GM19025 (cell line): ENCODE measurements at regions not wholly inside any gene's neighbourhood (a gene's known extent, or its start where the extent isn't known, plus 50 kb on each side); places are given as distances from the start of the nearest gene placed in this dataset.
A peak's percentile ranks its signal among the peaks of the same experiment; 100 is the strongest.
"Not testable (repeated sequence)": the region's sequence is repeated elsewhere in the genome, so short reads cannot be mapped to it uniquely, and the experiment has no call there.

Source experiments
- ATAC-seq: cut with Tn5 transposase; IDR thresholded peaks from one replicate; pipeline ENCODE4 v1.9.1; 2021; ENCODE audit warnings: mild to moderate bottlenecking, low read depth, moderate library complexity; ENCODE audit not compliant: unreplicated experiment

DNA sequence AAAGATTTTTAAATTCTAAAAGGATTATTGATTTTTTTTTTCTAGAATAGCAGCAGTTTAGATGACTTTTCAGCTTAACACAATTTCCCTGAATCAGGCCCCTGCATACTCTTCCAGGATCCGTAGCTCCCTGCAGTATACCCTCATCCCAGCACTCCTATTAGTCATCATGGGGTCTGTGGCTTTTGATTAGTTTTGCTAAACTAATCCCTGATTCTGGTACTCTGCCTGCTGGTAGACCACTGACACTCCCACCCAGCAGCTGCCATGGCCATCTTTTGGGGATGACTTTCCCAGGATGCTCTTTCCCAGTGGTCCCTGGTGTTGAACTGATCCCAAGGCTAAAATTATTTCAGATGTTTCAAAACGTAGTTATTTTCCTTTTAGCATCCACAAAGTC lies 802.0 kb downstream of the RAPGEF2 start:
- ATAC-seq = no peak

DNA sequence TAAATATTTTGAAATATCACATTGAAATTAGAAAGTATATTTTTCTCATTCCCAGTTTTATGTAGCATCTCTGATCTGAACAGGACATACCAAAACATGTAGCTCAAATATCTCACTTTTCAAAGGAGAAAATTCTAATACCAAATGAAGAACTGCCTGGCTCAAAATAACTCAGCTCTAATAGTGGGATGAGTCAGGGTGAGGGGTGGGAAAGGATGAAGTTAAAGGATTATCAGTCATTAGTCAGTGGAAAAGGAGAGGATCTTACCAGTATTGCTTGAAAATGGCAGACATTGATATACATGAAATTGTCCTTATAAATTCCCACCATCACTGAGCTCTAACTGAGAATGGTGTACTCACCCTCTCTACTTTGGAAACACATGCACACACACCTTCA lies 803.2 kb downstream of the RAPGEF2 start:
- no peak for ATAC-seq

DNA sequence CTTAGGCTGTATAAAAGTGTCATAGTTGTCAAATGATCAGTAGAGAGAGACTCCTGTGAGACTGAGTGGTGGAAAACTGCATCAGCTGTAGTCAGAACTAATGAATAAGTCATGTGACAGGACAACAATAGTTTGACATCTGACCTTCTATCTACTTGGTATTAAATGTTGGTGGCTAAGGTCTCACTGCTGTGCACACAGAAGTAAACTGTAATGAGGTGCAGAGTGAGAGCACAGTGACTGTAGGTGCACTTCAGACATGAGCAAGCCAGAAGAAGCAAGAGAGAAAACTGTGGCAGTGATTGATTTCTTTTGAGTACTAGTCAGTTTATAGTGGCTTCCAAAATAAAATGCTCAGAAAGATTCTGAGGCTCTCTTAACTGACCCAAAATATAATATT lies 803.6 kb downstream of the RAPGEF2 start:
- ATAC-seq = no peak

DNA sequence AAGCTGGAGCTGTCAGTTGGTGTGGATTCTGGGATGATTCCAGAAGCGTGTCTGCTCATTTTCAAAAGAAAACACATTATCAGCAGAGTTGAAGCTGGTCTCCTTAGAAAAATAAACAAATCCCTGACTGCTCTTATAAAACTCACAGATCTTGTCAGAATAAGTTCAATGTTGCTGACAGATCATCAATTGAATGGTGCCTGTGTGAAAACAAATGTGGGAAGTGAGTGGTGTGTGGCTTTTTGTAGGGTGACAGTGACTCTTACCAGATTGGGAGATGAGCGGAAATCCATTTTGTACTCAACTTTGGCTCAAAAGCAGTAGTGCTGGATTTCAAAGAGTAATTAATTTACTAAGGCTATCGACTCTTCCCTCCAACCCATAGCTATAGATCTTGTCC lies 807.8 kb downstream of the RAPGEF2 start:
- no peak for ATAC-seq

DNA sequence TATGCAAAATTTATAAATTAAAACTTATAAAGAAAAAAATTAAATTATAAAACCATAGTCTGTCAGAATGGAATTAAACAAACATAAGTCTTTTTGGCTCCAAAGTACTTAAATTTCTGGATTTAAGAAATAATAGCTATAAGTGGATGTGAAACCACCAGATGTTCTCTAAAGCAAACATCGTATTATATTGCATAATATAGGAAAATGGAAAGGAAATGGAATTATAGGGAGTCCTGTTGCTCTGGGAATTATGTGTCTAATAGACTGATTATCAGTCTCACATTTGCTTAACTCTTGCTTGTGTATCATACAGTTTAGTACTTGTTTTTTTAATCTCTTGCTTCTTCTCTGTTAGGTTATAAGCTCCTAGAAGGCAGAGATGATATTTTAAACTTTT lies 819.2 kb downstream of the RAPGEF2 start:
- ATAC-seq = no peak

DNA sequence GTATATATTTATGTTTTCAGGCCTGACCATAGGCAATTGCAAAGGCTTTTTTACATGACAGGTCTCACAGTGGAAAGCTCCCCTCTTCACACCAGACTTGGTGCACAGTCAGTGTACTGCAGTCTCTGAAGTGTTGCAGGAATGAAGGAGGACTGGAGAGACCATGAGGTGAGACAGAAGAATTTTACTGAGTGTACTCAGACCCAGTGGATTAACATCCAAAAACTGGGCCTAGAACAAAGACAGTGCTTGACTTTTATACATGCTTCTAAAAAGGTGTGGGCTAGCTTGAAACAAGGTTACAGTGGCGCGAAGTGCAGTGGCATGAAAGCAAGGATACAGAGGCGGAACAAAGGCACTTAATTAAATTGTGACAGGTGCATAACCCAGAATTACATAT lies 822.9 kb downstream of the RAPGEF2 start:
- no peak for ATAC-seq

DNA sequence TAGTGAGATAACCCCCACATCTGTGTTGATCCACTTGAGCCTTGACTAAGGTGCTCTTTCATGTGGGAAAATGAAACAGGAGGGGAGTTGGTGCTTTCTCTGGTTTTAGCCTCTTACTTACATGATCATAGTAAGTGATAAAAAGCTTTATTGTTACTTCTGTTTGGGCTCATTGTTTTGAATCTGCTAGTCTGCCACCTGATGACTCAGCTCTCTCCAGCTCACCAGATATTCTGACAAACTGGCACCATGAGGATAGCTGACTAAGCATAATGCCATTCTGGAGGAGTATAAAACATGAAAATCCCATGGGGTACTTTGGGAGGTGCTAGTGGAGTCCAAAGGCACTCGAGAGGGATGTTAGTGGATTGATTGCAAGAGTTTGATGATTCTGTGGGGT lies 824.0 kb downstream of the RAPGEF2 start:
- ATAC-seq = no peak

DNA sequence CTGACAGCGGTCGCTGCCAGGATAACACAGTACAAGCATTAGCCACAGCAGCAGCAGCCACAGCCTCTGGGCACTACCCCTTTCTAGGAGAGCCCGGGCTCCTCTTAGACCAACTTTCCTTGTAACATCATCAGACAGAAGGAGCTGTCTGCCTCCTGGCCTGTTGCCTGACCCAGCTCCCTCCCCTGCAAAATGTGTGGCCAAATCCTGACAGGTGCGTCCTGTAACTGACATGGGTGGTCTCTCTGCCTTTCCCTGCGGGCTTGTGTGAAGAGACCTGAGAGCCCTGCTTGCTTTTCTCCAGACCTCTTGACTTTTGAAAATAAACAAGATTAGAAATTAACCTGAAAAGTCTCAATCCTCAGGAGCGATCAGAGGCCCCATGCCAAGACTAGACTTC lies 824.9 kb downstream of the RAPGEF2 start:
- ATAC-seq = no peak

DNA sequence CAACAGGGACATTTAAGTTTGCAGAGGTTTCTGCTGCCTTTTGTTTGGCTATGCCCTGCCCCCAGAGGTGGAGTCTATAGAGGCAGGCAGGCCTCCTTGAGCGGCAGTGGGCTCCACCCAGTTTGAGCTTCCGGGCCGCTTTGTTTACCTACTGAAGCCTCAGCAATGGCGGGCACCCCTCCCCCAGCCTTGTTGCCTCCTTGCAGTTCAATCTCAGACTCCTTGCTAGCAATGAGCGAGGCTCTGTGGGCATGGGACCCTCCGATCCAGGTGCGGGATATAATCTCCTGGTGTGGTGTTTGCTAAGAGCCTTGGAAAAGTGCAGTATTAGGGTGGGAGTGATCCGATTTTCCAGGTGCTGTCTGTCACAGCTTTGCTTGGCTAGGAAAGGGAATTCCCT lies 831.7 kb downstream of the RAPGEF2 start:
- ATAC-seq = not testable (repeated sequence)

DNA sequence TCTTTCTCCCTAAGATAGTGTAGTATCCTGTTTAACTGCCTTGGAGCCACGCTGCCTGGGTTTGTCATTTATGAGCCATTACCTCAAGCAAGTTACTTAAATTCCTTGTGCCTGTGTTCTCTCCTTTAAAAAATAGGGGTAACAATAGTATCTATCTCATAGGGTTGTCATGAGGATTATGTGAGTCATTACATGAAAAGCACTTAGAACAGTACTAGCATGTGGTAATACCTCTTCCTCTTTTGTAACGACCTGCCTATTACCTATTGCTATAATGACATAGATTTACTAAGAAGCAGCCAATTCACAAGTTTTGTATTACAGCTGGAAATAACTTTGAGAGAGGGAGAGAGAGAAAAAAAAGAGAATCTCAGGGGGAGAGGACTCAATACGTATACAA lies 834.7 kb downstream of the RAPGEF2 start:
- peak; percentile 83 for ATAC-seq

DNA sequence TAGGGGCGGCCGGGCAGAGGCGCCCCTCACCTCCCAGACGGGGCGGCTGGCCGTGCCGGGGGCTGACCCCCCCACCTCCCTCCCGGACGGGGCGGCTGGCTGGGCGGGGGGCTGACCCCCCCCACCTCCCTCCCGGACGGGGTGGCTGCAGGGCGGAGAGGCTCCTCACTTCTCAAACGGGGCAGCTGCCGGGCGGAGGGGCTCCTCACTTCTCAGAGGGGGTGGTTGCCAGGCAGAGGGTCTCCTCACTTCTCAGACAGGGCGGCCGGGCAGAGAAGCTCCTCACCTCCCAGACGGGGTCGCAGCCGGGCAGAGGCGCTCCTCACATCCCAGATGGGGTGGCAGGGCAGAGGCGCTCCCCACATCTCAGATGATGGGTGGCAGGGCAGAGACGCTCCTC lies 836.8 kb downstream of the RAPGEF2 start:
- ATAC-seq = not testable (repeated sequence)

DNA sequence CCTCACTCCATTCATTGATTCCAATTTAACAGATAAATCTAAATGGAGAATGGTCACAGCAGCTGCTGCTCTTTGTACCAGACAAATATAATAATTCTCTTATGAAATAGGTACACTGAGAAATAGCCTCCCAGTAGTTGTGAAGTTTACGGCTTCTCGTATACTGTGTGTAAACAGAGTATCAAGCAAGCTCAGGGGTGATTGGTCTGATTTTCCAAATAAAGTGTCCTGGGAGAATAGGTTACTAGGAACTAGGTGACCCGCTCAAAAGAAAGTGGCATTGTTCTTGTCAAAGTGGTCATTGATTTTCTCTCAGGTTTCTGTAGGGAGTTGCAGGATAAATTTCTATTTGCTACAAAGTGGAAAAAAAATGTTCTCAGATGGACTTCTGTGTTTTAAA lies 838.2 kb downstream of the RAPGEF2 start:
- no peak for ATAC-seq

DNA sequence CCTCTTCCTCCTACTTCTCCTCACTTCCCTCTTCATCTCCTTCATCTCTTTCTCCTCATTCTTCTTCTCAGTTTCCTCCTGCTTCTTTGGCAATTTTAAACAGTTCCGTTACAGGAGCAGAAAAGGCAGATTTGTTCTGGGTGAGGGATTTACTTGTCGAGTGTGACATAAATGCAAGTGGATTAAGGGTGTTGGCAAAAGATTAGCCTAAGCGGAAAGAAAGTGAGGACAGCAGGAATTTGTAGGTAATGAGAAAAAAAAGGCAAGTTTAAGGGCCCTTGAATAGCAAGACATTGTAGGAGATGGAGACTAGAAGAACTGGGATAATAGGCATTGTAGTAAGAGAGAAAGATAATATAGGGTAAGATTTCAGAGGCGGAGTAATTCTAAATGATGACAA lies 841.6 kb downstream of the RAPGEF2 start:
- ATAC-seq = no peak

DNA sequence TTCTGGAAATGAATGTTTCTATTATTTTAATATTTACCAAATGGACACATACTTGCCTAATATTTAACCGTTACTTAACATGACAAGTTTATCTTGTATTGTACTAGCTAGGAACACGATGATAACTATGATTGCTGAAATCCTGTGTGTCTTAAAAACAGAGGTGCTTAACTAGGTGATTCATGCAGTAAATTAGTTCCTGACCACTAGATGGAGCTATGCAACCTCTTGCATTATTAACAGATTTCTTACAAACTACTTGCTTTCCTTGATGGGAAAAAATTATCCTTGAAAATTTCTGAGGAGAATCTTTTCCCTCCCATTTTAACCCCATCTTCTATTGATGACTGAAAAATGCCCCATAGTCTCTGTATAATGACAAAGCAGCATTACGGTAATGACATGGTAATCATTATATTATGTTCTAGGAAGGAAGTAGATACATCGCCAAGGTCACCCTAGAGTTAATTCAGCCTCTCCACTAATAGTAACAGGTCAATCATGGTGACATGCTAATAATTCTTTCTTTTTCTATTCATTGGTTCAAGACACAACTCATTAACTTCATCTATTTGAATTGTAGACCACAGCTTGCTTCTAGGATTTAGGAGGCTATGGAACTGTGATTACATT lies 844.2 kb downstream of the RAPGEF2 start:
- ATAC-seq = no peak

DNA sequence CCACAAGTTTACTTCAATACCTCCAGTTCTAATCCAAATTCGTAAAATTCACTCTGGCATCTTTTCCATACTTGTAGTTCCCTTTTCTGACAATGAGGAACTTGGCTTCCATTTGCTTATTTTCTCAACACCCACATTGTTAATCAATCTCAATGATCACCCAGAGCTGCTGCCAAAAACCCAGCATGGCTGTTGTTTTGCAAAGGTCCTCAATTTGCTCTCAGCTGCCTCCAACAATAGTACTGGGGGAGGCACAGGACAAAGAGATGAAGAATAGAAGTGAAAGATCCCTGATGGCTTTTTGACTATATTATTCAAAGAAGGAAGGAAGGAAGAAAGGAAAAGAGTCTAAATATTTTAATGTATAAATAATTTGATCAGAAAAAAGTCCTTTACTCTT lies 847.8 kb downstream of the RAPGEF2 start:
- ATAC-seq = no peak

DNA sequence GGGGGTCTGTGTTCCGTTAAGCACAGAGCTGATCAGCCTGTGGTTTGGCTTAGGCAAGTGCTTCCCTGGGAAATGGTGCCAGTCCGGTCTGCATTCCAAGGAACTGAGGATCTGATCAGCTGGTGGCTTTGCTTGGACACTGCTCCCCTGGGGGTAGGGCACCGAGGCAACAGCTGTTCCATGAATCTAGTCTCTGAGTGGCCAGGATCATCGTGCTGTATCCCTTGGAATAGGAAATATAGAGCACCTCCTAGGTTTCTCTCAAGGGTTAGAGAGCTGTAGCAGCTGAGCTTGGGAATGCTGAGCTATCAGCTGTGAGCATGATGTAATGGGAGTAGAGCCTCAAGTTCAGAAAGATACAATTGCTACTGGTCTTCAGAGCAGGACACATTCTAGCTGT lies 863.9 kb downstream of the RAPGEF2 start:
- ATAC-seq = no peak

DNA sequence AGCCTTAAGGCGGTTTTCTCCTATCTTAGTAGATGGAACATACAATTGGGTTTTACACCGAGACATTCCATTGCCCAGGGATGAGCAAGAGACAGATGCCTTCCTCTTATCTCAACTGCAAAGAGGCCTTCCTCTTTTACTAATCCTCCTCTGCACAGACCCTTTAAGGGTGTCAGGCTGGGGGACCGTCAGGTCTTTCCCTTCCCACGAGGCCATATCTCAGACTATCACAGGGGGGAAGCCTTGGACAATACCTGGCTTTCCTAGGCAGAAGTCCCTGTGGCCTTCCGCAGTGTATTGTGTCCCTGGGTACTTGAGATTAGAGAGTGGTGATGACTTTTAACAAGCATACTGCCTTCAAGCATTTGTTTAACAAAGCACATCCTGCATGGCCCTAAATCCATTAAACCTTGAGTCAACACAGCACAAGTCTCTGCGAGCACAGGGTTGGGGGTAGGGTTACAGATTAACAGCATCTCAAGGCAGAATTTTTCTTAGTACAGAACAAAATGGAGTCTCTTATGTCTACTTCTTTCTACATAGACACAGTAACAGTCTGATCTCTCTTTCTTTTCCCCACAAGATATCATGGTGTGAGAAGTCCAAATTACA lies 874.1 kb downstream of the RAPGEF2 start:
- ATAC-seq = not testable (repeated sequence)

DNA sequence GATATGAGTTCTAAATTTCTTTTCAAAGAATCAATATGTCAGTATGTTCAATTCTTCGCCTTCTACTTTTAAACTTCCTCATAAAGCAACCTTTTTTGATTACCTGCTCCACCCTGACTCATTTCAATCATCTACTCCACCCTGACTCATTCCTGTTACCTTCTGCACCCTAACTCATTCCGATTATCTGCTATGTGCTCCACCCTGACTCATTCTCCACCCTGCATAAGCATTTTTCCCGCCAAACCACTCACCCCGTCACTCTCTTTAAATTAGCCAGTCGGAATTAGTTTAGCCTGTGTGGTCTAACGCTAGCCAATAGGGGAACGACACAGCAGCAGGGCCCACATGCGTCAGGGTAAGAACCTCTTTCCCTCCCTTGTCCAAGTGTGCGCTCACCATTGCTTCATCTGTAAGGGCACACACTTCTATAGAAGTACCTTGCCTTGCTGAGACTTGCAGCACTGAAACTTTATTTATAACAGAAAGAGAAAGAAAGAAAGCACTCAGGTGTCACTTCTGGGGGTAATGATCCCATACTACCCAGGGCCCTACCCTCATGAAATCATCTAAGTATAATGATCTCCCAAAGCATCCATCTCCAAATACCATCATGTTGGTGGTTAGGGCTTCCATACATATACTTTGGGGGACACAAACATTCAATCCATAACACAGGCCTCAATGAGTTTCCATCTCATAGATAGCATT lies 875.2 kb downstream of the RAPGEF2 start:
- no peak for ATAC-seq

DNA sequence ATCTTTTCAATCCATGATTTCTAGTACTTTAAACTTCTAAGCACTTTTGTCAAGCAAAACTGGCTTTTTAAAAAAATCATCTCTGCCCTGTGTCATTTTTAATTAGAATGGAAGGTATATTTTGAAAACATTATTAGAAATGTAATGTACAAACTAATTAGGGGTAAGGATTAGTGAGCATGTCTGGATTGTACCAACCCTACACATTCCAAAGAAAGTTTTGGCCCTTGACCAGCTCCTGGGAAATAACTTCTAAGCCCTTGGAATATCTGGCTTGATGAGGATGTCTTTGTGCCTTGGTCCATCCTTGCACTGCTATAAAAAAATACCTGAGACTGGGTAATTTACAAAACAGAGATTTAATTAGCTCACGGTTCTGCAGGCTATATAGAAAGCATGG lies 876.5 kb downstream of the RAPGEF2 start:
- no peak for ATAC-seq

DNA sequence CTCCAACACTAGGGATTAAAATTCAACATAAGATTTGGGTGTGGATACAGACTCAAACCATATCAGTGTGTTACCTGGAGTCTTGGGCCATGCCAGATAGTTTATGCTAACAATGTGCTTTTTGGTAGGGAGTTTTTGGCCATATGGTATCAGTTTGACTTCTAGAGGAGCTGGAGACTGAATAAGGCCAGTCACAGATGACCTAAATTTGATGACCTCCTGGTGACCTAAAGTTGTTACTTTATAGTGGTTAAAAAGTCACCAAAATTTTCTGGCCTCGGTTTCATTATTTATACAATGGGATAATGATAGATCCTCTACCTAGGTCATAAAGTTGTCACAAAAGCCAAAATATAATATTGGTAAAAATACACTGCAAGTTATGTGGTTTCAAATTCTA lies 877.1 kb downstream of the RAPGEF2 start:
- ATAC-seq = no peak

DNA sequence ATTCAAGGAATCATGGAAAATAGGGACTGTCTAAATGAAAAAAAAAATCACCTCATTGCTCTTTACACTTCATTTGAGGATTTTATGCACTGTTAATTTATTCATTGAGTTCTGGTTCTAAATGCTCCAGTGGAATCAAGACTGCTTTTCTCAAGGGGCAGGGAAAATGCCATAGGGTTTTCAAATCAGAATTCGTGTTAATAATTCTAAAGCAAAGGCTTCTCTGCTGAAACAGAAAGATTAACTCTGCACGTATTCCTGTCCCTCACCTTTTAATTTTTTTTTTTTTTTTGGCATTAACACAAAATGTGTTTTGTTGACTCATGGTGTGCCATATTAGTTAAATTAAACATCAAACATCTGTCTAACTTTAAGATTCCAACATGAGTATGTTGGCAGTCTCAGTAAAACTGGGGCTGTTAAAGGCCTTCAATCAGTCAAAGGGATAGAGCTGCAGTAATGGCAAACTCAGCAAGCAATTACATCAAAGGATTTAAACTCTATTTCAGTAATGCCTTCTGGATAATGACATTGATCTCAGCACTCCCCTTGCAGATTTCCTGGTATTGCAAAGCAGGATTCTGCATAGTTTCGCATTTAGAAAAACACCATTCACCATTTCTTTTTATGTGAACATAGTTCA lies 878.1 kb downstream of the RAPGEF2 start:
- ATAC-seq = no peak

DNA sequence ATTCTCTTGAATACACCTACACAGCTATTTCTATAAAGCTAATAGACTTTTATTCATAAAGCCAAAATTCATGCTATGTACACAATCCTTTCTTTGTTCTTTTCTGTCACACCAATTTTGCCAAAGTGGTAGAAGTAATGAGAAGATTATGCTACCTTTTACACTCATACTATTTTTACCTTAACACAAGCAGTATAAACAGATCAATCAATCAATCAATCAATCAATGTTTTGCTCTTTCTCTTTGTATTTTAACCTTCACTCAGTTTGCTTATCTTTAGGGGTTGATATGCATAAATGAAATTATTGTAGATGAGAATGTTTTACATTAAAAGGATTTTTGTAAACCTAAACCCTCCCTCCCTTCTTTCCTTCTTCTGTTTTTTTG lies 878.6 kb downstream of the RAPGEF2 start:
- ATAC-seq = no peak
